Neural progenitor cell (in vitro differentiated cells): ENCODE measurements at regions not wholly inside any gene's neighbourhood (a gene's known extent, or its start where the extent isn't known, plus 50 kb on each side); places are given as distances from the start of the nearest gene placed in this dataset.

ENCODE experiments used
- CTCF ChIP-seq: fragments of 200-600 bp; sonication (generic); IDR thresholded peaks from 2 replicates; pipeline ENCODE4 v1.5.1; 2017; ENCODE audit warnings: antibody characterized with exemption, mild to moderate bottlenecking
- EZH2 ChIP-seq: fragments of 200-600 bp; sonication (generic); IDR thresholded peaks from 2 replicates; pipeline ENCODE4 v1.6.1; 2017; ENCODE audit warnings: antibody characterized with exemption, mild to moderate bottlenecking, moderate library complexity
- EZH2phosphoT487 ChIP-seq: fragments of 200-600 bp; sonication (generic); IDR thresholded peaks from 2 replicates; pipeline ENCODE4 v1.6.1; 2017; ENCODE audit warnings: antibody characterized with exemption

GRCh38 chr1:118627435-118627834, 360.7 kb downstream of the TBX15 start:
- TF ChIP-seq EZH2 (no peak), CTCF (no peak), EZH2phosphoT487 (no peak)
